Fibroblast of the conjunctiva (primary cell): ENCODE measurements at regions not wholly inside any gene's neighbourhood (a gene's known extent, or its start where the extent isn't known, plus 50 kb on each side); places are given as distances from the start of the nearest gene placed in this dataset.

Experiments
- DNase-seq: peaks from one replicate; pipeline ENCODE4 v3.0.0-alpha.2; 2010; ENCODE audit warnings: low read depth

GRCh38 chr11:69348414-69349235 lies 54.7 kb downstream of the MYEOV start:
- no peak for DNase-seq

- no peak for DNase-seq
These were observed 56.1 kb downstream of the MYEOV start for GRCh38 chr11:69350040-69350439.

- no peak for DNase-seq
These were observed 56.6 kb downstream of the MYEOV start for GRCh38 chr11:69350596-69350995.

GRCh38 chr11:69351460-69351859 lies 57.5 kb downstream of the MYEOV start:
- no peak for DNase-seq

- no peak for DNase-seq
These were observed 58.2 kb downstream of the MYEOV start for GRCh38 chr11:69352166-69352565.

- peak; percentile 61 for DNase-seq
These were observed 58.9 kb downstream of the MYEOV start for GRCh38 chr11:69352715-69353319.

- DNase-seq = no peak
These were observed 60.0 kb downstream of the MYEOV start for GRCh38 chr11:69353696-69354544.

- no peak for DNase-seq
These were observed 60.6 kb downstream of the MYEOV start for GRCh38 chr11:69354545-69354897.

GRCh38 chr11:69355346-69355940 lies 61.5 kb downstream of the MYEOV start:
- DNase-seq = no peak

GRCh38 chr11:69355959-69356702 lies 62.2 kb downstream of the MYEOV start:
- no peak for DNase-seq

- no peak for DNase-seq
These were observed 62.9 kb downstream of the MYEOV start for GRCh38 chr11:69356703-69357457.

- DNase-seq = no peak
These were observed 63.8 kb downstream of the MYEOV start for GRCh38 chr11:69357458-69358397.

- no peak for DNase-seq
These were observed 64.6 kb downstream of the MYEOV start for GRCh38 chr11:69358398-69359020.

GRCh38 chr11:69359735-69360480 lies 66.0 kb downstream of the MYEOV start:
- no peak for DNase-seq

GRCh38 chr11:69360606-69361005 lies 66.7 kb downstream of the MYEOV start:
- no peak for DNase-seq

- no peak for DNase-seq
These were observed 67.1 kb downstream of the MYEOV start for GRCh38 chr11:69361048-69361447.

GRCh38 chr11:69361466-69361865 lies 67.5 kb downstream of the MYEOV start:
- no peak for DNase-seq

GRCh38 chr11:69362315-69362714 lies 68.4 kb downstream of the MYEOV start:
- DNase-seq = no peak

GRCh38 chr11:69364921-69365320 lies 71.0 kb downstream of the MYEOV start:
- DNase-seq = no peak
